IMR-90 (cell line): ENCODE measurements at regions not wholly inside any gene's neighbourhood (a gene's known extent, or its start where the extent isn't known, plus 50 kb on each side); places are given as distances from the start of the nearest gene placed in this dataset.

Experiments
- ATAC-seq: fragments of 200-7000 bp; cut with Tn5 transposase; 2 replicates; pipeline ENCODE4 v1.9.1; 2020; ENCODE audit warnings: low read depth, mild to moderate bottlenecking, moderate library complexity
- BruUV-seq: library from RNA; stranded (reverse); fragments of 400-500 nt; replicated peaks from 2 replicates; lab custom pipeline; 2021; lab: Mats Ljungman, UMichigan
- CTCF ChIA-PET: fragments of 300-600 bp; formaldehyde crosslinking; extraction: SDS; loops from one replicate; lab custom pipeline; 2021; ENCODE audit warnings: antibody characterized with exemption; lab: Yijun Ruan, JAX
- POLR2A ChIA-PET: fragments of 300-600 bp; sonication (Branson Sonifier 250); formaldehyde crosslinking; loops from one replicate; lab custom pipeline; 2022; ENCODE audit warnings: antibody characterized with exemption; ENCODE audit not compliant: unreplicated experiment; lab: Charles Lee
- DNase-seq: peaks from one replicate; pipeline ENCODE4 v3.0.0; 2013
- H2AFZ ChIP-seq: replicated peaks from 2 replicates; pipeline ENCODE3; 2013; ENCODE audit warnings: low read length, mild to moderate bottlenecking; ENCODE audit not compliant: poor library complexity
- H2AK5ac ChIP-seq: 2 replicates; pipeline ENCODE4 v1.6.1; 2013; ENCODE audit warnings: low read depth, low read length, inconsistent platforms
- H2AK9ac ChIP-seq: replicated peaks from 2 replicates; pipeline ENCODE3; 2013; ENCODE audit warnings: mild to moderate bottlenecking, low read depth, low read length, moderate library complexity; ENCODE audit not compliant: poor library complexity
- H2BK120ac ChIP-seq: 2 replicates; pipeline ENCODE4 v1.6.1; 2013; ENCODE audit warnings: low read depth, low read length, inconsistent platforms
- H2BK15ac ChIP-seq: 3 replicates; pipeline ENCODE4 v1.6.1; 2013; ENCODE audit warnings: low read depth, low read length, inconsistent platforms
- H2BK20ac ChIP-seq: 2 replicates; pipeline ENCODE4 v1.6.1; 2013; ENCODE audit warnings: low read depth, mild to moderate bottlenecking, inconsistent platforms, low read length, moderate library complexity
- H2BK5ac ChIP-seq: 2 replicates; pipeline ENCODE4 v1.6.1; 2013; ENCODE audit warnings: mild to moderate bottlenecking, low read depth, low read length, inconsistent platforms; ENCODE audit not compliant: poor library complexity, severe bottlenecking
- H3K14ac ChIP-seq: replicated peaks from 2 replicates; pipeline ENCODE4 v1.6.1; 2013; ENCODE audit warnings: low read depth, low read length, inconsistent platforms
- H3K18ac ChIP-seq: 2 replicates; pipeline ENCODE4 v1.6.1; 2013; ENCODE audit warnings: low read depth, low read length, control low read depth
- H3K23ac ChIP-seq: 2 replicates; pipeline ENCODE4 v1.6.1; 2013; ENCODE audit warnings: low read depth, low read length, inconsistent platforms
- H3K27ac ChIP-seq: 2 replicates; pipeline ENCODE4 v1.5.1; 2013; ENCODE audit warnings: mild to moderate bottlenecking, control low read depth, low read length; ENCODE audit not compliant: insufficient read depth
- H3K27me3 ChIP-seq: 2 replicates; pipeline ENCODE4 v1.6.1; 2013; ENCODE audit warnings: low read length; ENCODE audit not compliant: control insufficient read depth, insufficient read depth
- H3K36me3 ChIP-seq: 2 replicates; pipeline ENCODE4 v1.6.1; 2013; ENCODE audit warnings: low read length, mixed read lengths; ENCODE audit not compliant: control insufficient read depth, insufficient read depth
- H3K4ac ChIP-seq: 2 replicates; pipeline ENCODE4 v1.6.1; 2013; ENCODE audit warnings: low read depth, low read length, inconsistent platforms
- H3K4me1 ChIP-seq: 2 replicates; pipeline ENCODE4 v1.6.1; 2013; ENCODE audit warnings: low read length, mixed read lengths; ENCODE audit not compliant: control insufficient read depth, insufficient read depth
- H3K4me2 ChIP-seq: 2 replicates; pipeline ENCODE4 v1.6.1; 2013; ENCODE audit warnings: low read depth, mild to moderate bottlenecking, control low read depth, low read length, moderate library complexity
- H3K4me3 ChIP-seq: 2 replicates; pipeline ENCODE4 v1.5.1; 2013; ENCODE audit warnings: low read depth, mild to moderate bottlenecking, control low read depth, low read length, moderate library complexity; ENCODE audit not compliant: insufficient read depth
- H3K56ac ChIP-seq: 2 replicates; pipeline ENCODE4 v1.6.1; 2013; ENCODE audit warnings: low read length, inconsistent platforms; ENCODE audit not compliant: insufficient read depth; ENCODE audit errors: extremely low read depth
- H3K79me1 ChIP-seq, 2 experiments: 2 replicates each; pipeline ENCODE4 v1.6.1; 2013; ENCODE audit warnings: low read length in 2 of 2, inconsistent platforms in 1 of 2, low read depth in 1 of 2
- H3K9ac ChIP-seq: 2 replicates; pipeline ENCODE4 v1.6.1; 2013; ENCODE audit warnings: low read depth, low read length, control low read depth
- H3K9me1 ChIP-seq: 2 replicates; pipeline ENCODE4 v1.6.1; 2013; ENCODE audit warnings: low read length, inconsistent platforms; ENCODE audit not compliant: insufficient read depth
- H3K9me3 ChIP-seq: 2 replicates; pipeline ENCODE4 v1.6.1; 2013; ENCODE audit warnings: low read length; ENCODE audit not compliant: control insufficient read depth, insufficient read depth
- H4K20me1 ChIP-seq: 2 replicates; pipeline ENCODE4 v1.6.1; 2013; ENCODE audit warnings: low read length, inconsistent platforms; ENCODE audit not compliant: insufficient read depth
- H4K5ac ChIP-seq: 2 replicates; pipeline ENCODE4 v1.6.1; 2013; ENCODE audit warnings: mild to moderate bottlenecking, low read depth, low read length, control low read depth
- H4K8ac ChIP-seq, 2 experiments: 2 replicates each; pipeline ENCODE4 v1.6.1; 2013; ENCODE audit warnings: low read depth in 2 of 2, low read length in 2 of 2, control low read depth in 1 of 2, inconsistent platforms in 1 of 2
- H4K91ac ChIP-seq: 2 replicates; pipeline ENCODE4 v1.6.1; 2013; ENCODE audit warnings: low read depth, low read length, inconsistent platforms; ENCODE audit not compliant: insufficient read depth
- CHD1 ChIP-seq: IDR thresholded peaks from 2 replicates; pipeline ENCODE4 v1.6.1; 2012; ENCODE audit warnings: low read depth, low read length, improper control_type of control experiment
- MAFK ChIP-seq: IDR thresholded peaks from 2 replicates; pipeline ENCODE4 v1.6.1; 2012; ENCODE audit warnings: low read depth, low read length, improper control_type of control experiment
- USF2 ChIP-seq: fragments of 150-350 bp; IDR thresholded peaks from 2 replicates; pipeline ENCODE4 v1.6.1; 2017; ENCODE audit warnings: mild to moderate bottlenecking, antibody characterized with exemption, low read length, low read depth
- dilution Hi-C: fragments of 300-500 bp; cut with HindIII; formaldehyde crosslinking; loops from one replicate; pipeline ENCODE4 v1.14.3; 2018; ENCODE audit warnings: low sequenced_read_pairs; ENCODE audit not compliant: unreplicated experiment
- in situ Hi-C: fragments of 300-500 bp; cut with MboI; formaldehyde crosslinking; loops from 3 replicates; pipeline ENCODE4 v1.14.3; 2019; ENCODE audit warnings: low sequenced_read_pairs, inconsistent platforms, mixed read lengths
- intact Hi-C: fragments of 100-400 bp; cut with micrococcal nuclease; formaldehyde crosslinking; loops from 2 replicates; pipeline ENCODE4 v1.10.0; 2022

- Histone ChIP-seq H2AK5ac (no peak overlapping the region), H3K23ac (no peak overlapping the region), H3K27ac (no peak overlapping the region), H3K4me2 (no peak overlapping the region), H3K27me3 (no peaks in the 10 kb centered on the region), H2BK5ac (no peak overlapping the region), H2BK120ac (no peak overlapping the region), H4K8ac (no peak overlapping the region), H3K9me1 (no peaks in the 10 kb centered on the region), H3K79me1 (no peaks in the 10 kb centered on the region), H2AK9ac (no peak overlapping the region), H3K9me3 (no peaks in the 10 kb centered on the region), H3K36me3 (no peaks in the 10 kb centered on the region), H3K4me3 (no peak overlapping the region), H3K9ac (no peak overlapping the region), H4K20me1 (no peaks in the 10 kb centered on the region), H4K5ac (no peak overlapping the region), H2AFZ (no peak overlapping the region), H4K91ac (no peak overlapping the region), H3K14ac (no peak overlapping the region), H3K4ac (no peak overlapping the region), H2BK15ac (no peak overlapping the region), H2BK20ac (no peak overlapping the region), H3K18ac (no peak overlapping the region), H3K4me1 (peaks cover 5% of the 10 kb centered on the region), H3K56ac (no peak overlapping the region)
- CTCF ChIA-PET, result interaction anchor here (0.6 kb wide), 1 partner anchor 202 kb away, joined by 3 read pairs; no protein-coding TSS in a partner anchor
- no TSS peak for BruUV-seq
- intact Hi-C loops, result no loop called here
- POLR2A ChIA-PET, result no interaction called here
- no peak for ATAC-seq
- TF ChIP-seq CHD1 (no peak), MAFK (no peak), USF2 (no peak)
- DNase-seq, result no peak
- dilution Hi-C loops, result no loop called here
- in situ Hi-C loops, result no loop called here
These were observed 525.2 kb downstream of the TNS1 start for GRCh38 chr2:217477583-217477982.
